GM06990 (cell line): ENCODE measurements at regions not wholly inside any gene's neighbourhood (a gene's known extent, or its start where the extent isn't known, plus 50 kb on each side); places are given as distances from the start of the nearest gene placed in this dataset.

ENCODE experiments used
- DNase-seq: peaks from one replicate; pipeline ENCODE4 v3.0.0-alpha.2; 2011; ENCODE audit not compliant: insufficient read length; ENCODE audit errors: extremely low read depth
- H3K27me3 ChIP-seq: replicated peaks from 2 replicates; pipeline ENCODE4 v1.6.0; 2011; ENCODE audit warnings: low read length; ENCODE audit not compliant: control insufficient read depth, insufficient read depth
- H3K36me3 ChIP-seq: 2 replicates; pipeline ENCODE4 v1.5.1; 2011; ENCODE audit warnings: low read length; ENCODE audit not compliant: control insufficient read depth, insufficient read depth
- H3K4me3 ChIP-seq: replicated peaks from 2 replicates; pipeline ENCODE4 v1.5.1; 2011; ENCODE audit warnings: low read depth, mild to moderate bottlenecking, control low read depth, low read length
- TF ChIP-seq, protein P1 (sequence below): IDR thresholded peaks from 2 replicates; pipeline ENCODE4 v1.5.1; 2011; ENCODE audit warnings: low read length, control low read depth, mild to moderate bottlenecking, inconsistent platforms; ENCODE audit not compliant: insufficient read depth, poor library complexity, severe bottlenecking

GRCh38 chr4:140252141-140252741 is 98.3 kb upstream of the MAML3 start:
- TF ChIP-seq, protein P1, sequence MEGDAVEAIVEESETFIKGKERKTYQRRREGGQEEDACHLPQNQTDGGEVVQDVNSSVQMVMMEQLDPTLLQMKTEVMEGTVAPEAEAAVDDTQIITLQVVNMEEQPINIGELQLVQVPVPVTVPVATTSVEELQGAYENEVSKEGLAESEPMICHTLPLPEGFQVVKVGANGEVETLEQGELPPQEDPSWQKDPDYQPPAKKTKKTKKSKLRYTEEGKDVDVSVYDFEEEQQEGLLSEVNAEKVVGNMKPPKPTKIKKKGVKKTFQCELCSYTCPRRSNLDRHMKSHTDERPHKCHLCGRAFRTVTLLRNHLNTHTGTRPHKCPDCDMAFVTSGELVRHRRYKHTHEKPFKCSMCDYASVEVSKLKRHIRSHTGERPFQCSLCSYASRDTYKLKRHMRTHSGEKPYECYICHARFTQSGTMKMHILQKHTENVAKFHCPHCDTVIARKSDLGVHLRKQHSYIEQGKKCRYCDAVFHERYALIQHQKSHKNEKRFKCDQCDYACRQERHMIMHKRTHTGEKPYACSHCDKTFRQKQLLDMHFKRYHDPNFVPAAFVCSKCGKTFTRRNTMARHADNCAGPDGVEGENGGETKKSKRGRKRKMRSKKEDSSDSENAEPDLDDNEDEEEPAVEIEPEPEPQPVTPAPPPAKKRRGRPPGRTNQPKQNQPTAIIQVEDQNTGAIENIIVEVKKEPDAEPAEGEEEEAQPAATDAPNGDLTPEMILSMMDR, result no peak
- no peak for DNase-seq
- Histone ChIP-seq H3K36me3 (no peaks in the 10 kb centered on the region), H3K27me3 (peaks cover 3% of the 10 kb centered on the region), H3K4me3 (no peak overlapping the region)

GRCh38 chr4:140251571-140251970 is 97.6 kb upstream of the MAML3 start:
- TF ChIP-seq, protein P1, result no peak
- Histone ChIP-seq H3K27me3 (peaks cover 3% of the 10 kb centered on the region), H3K36me3 (no peaks in the 10 kb centered on the region), H3K4me3 (no peak overlapping the region)
- no peak for DNase-seq

DNA sequence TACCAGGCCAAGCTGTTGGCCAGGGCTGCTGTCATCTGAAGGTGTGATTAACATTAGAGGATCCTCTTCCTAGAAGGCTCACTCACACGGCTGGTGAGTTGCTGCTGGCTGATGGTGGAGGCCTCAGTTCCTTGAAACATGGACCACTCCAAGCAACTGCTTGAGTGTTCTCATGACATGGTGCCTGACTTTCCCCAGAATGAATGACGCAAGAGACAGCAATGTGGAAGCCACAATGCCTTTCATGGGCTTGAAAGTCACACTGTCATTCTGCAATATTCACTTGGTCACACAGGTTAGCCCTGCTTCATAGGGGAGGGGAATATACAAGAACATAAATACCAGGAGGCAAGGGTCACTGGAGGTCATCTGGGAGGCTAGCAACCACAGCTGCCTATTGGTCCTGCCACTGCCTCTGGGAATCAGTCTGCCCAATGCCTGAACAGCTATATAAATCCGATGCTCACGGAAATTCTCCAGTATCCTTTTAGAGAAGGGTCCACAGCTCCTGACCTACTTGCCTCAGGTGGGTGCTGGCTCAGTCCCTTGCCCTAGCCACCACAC is 97.1 kb upstream of the MAML3 start:
- DNase-seq, result no peak
- TF ChIP-seq, protein P1, result no peak

GRCh38 chr4:140249351-140249750 is 95.4 kb upstream of the MAML3 start:
- H3K36me3 ChIP-seq, result no peaks in the 10 kb centered on the region
- H3K4me3 ChIP-seq, result no peak overlapping the region
- DNase-seq, result no peak
- peaks cover 3% of the 10 kb centered on the region for H3K27me3 ChIP-seq
- TF ChIP-seq, protein P1, result no peak

More for the DNA sequence above, 97.1 kb upstream of the MAML3 start:
- peaks cover 3% of the 10 kb centered on the region for H3K27me3 ChIP-seq
- no peak overlapping the region for H3K4me3 ChIP-seq
- H3K36me3 ChIP-seq, result no peaks in the 10 kb centered on the region

GRCh38 chr4:140247237-140247636 is 93.3 kb upstream of the MAML3 start:
- H3K36me3 ChIP-seq, result no peaks in the 10 kb centered on the region
- TF ChIP-seq, protein P1, result no peak
- no peak for DNase-seq
- peaks cover 2% of the 10 kb centered on the region for H3K27me3 ChIP-seq
- H3K4me3 ChIP-seq, result no peak overlapping the region
